Tibial nerve (tissue), 3 donors: ENCODE measurements at regions not wholly inside any gene's neighbourhood (a gene's known extent, or its start where the extent isn't known, plus 50 kb on each side); places are given as distances from the start of the nearest gene placed in this dataset.

ENCODE experiments used
- POLR2A ChIP-seq, 2 donors: fragments of 450-650 bp; IDR thresholded peaks; one replicate each; pipeline ENCODE4 v1.6.1; 2017; ENCODE audit warnings: antibody characterized with exemption in 2 of 2, mild to moderate bottlenecking in 2 of 2, moderate library complexity in 2 of 2
- TF ChIP-seq, protein P1 (sequence below), 5 experiments: fragments of 200-600 bp in 3 of 5; fragments of 450-650 bp in 2 of 5; sonication (generic) in 3 of 5; IDR thresholded peaks; one replicate each; pipeline ENCODE4 v1.5.1; 2016 to 2019; ENCODE audit warnings: antibody characterized with exemption in 5 of 5, mild to moderate bottlenecking in 3 of 5, moderate library complexity in 2 of 5

DNA sequence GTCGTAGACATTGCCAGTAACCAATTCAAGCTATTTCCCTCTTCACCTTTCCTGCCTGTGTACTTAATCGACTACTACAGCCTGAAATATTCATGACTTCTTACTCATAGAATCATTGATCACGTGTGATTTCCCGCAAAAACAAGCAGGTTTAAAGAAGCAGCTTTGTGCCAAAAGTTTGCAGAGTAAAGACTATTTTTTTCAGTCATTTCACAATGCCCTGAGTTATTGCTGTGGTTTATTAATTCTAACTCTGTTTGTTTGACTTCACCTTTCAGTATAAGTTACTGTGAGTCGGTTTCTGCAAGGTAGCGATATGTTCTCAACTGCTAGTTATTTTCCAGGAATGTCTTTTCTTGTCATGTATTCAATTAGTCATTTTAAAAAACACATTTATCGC is 995.3 kb downstream of the SORCS1 start:
- no peak for TF ChIP-seq POLR2A (IDR thresholded peaks at IDR 0.05)
- TF ChIP-seq, protein P1, sequence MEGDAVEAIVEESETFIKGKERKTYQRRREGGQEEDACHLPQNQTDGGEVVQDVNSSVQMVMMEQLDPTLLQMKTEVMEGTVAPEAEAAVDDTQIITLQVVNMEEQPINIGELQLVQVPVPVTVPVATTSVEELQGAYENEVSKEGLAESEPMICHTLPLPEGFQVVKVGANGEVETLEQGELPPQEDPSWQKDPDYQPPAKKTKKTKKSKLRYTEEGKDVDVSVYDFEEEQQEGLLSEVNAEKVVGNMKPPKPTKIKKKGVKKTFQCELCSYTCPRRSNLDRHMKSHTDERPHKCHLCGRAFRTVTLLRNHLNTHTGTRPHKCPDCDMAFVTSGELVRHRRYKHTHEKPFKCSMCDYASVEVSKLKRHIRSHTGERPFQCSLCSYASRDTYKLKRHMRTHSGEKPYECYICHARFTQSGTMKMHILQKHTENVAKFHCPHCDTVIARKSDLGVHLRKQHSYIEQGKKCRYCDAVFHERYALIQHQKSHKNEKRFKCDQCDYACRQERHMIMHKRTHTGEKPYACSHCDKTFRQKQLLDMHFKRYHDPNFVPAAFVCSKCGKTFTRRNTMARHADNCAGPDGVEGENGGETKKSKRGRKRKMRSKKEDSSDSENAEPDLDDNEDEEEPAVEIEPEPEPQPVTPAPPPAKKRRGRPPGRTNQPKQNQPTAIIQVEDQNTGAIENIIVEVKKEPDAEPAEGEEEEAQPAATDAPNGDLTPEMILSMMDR (IDR thresholded peaks at IDR 0.05), result no peak
